GM19397 (cell line): ENCODE measurements at regions not wholly inside any gene's neighbourhood (a gene's known extent, or its start where the extent isn't known, plus 50 kb on each side); places are given as distances from the start of the nearest gene placed in this dataset.

ENCODE experiments used
- ATAC-seq: cut with Tn5 transposase; IDR thresholded peaks from one replicate; pipeline ENCODE4 v1.9.1; 2021; ENCODE audit warnings: mild to moderate bottlenecking, moderate library complexity; ENCODE audit not compliant: unreplicated experiment

DNA sequence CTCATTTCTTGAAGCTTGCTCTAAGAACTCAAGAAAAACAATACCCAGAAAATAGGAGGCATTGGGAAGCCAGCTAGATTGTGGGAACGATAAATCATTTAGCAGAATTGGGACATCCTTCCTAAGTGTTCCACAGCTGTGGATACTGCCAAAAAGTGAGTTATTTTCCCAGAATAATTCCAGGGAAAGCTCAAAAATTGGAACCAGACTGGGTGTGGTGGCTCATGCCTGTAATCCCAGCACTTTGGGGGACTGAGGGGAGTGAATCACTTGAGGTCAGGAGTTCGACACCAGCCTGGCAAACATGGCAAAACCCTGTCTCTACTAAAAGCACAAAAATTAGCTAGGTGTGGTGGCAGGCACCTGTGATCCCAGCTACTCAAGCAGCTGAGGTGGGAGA lies 68.2 kb upstream of the GK2 start:
- no peak for ATAC-seq

DNA sequence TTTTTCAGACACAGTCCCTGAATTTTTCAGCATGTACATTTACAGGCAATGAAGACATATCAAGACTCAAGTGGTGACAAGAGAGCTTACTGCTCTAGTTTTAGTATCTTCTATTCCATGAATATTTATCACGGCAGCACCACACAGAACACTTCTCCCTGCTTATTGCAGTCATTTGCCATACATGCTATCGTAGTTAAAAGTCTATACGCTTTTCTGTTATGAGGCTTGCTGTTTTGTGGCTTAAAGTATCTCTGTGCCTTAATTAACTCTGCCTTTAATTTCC lies 65.4 kb upstream of the GK2 start:
- no peak for ATAC-seq

DNA sequence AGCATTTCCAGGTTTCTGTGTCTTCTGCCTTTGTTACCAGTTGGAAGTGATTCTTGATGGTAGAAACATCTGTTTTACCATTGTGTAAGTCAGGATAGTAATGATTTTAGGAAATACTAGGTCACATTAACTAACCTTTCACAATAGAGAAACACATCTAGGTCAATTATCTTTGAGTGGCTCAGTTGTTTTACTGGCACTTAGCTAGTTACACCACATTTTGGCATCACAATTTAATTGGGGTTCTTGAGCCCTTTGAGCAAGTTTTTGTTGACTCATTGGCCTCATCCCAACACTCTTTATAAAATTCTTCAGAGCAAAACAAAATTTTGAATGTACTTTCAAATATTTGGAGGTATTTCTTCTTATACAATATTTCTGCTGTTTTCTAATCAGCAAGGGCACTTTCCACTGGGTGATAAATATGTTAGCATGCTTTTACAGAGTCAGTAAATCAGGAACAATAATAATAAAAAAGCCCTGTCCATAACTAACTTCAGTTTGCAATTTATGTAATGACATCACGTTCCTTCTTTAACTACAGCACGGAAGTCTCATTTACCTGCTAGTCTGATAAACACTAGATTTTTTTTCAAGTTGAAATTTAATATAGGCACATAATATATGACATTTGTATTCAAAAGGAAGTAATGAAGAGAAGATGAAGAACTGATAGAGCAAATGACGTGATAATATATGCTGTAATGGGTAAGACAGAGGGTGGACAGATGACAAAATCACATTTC lies 64.8 kb upstream of the GK2 start:
- no peak for ATAC-seq

DNA sequence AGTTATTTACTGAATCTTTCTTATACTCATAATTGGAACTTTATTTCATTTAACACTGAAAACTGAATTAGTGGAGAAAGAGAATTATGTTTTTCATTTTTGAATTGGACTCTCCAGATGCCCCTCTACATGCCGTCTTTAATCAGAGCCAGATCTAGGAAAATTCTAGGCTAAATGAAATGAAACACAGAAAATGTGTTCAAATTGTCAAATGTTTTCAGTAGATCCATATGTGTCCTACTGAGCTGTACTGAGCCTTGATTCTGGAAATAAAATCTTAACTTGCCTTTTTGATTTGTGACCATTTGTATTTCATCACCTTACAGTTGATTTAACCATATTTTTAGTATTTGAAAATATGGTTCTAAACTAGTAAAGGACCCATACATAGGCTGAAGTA lies 64.0 kb upstream of the GK2 start:
- no peak for ATAC-seq

DNA sequence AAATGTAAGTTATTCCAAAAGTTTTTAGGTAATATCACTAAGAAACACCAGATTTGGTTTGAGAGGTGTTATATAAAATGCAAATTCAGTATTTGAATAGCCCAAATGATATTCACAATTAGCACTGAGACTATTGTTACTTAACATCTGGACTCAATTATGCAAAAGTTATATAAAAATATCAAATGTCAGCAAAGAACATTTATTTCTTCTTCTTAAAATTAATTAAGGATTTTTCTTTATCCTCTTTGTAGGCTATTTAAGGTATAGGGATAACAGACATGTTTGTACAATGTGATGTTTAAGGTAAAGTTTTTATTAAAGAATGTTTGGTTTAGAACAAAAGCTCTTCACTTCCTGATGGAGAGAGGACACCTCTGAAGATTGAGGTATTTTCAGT lies 63.3 kb upstream of the GK2 start:
- no peak for ATAC-seq

DNA sequence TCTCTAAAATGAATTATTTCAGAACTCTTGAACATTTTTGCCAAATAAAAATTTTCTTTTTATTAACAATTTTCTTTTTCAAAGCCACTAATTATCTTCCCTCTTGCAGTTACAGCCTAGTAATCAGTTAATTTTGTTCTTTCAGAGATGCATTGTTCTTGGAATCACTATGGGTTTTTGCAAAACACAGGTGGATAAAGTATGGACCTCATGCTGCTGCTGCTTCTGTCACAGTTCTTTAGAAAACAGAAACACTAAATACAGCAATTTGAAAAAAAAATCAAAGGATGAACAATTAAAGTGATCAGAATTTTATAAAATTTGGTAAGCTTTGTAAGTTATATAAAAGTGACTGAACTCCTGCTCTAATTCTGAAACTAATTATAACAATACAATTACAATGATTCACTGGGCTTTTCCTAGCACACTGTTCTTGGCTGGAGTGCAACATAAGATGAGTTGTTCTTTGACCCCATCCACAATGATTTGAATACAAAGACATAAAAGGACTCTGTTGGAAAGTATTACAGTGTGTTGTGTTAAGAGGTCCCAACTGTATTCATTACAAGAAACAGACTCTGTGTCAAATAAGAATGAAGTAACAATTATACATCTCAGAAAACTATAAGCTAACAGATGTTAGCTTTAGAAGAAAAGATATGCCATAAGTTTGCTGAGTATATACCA lies 59.4 kb upstream of the GK2 start:
- no peak for ATAC-seq

DNA sequence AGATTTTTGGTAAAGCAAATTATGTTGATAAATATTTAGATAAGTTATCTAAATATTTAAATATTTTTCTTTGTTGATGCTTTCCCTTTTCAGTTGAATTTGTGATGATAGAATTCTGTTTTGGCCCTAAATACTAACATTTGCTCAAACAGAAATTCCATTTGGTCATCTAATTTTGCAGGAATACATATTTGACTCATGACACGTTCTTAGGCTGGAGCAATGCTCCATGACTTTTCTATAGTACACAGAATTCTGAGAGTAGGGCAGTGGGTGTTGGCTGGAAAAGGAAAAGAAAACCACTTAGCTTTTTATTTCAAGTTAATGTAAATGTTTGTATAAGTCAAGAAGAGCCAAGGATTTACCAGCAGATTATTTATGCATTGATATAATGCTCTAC lies 58.6 kb upstream of the GK2 start:
- ATAC-seq: no peak
